DND-41 (cell line): ENCODE measurements at regions not wholly inside any gene's neighbourhood (a gene's known extent, or its start where the extent isn't known, plus 50 kb on each side); places are given as distances from the start of the nearest gene placed in this dataset.

ENCODE experiments used
- ATAC-seq: fragments of 200-7000 bp; cut with Tn5 transposase; 3 replicates; pipeline ENCODE4 v1.9.1; 2021; ENCODE audit warnings: low read depth; ENCODE audit not compliant: insufficient read depth
- DNase-seq: peaks from one replicate; pipeline ENCODE4 v3.0.0-alpha.2; 2020
- H2AFZ ChIP-seq: 2 replicates; pipeline ENCODE4 v1.6.0; 2012; ENCODE audit warnings: low read depth, low read length
- H3K27ac ChIP-seq: 2 replicates; pipeline ENCODE4 v1.5.1; 2012; ENCODE audit warnings: low read length, inconsistent platforms
- H3K27me3 ChIP-seq: fragments of 200-600 bp; sonication (generic); 2 replicates; pipeline ENCODE4 v1.6.0; 2012; ENCODE audit warnings: low read length, mild to moderate bottlenecking, inconsistent platforms; ENCODE audit not compliant: insufficient read depth, poor library complexity
- H3K36me3 ChIP-seq: 2 replicates; pipeline ENCODE4 v1.5.1; 2012; ENCODE audit warnings: low read length, inconsistent platforms; ENCODE audit not compliant: insufficient read depth
- H3K4me1 ChIP-seq: 2 replicates; pipeline ENCODE4 v1.5.1; 2012; ENCODE audit warnings: mild to moderate bottlenecking, low read length; ENCODE audit not compliant: insufficient read depth
- H3K4me2 ChIP-seq: 2 replicates; pipeline ENCODE4 v1.6.0; 2012; ENCODE audit warnings: mild to moderate bottlenecking, moderate library complexity, low read length, inconsistent platforms; ENCODE audit not compliant: insufficient read depth
- H3K4me3 ChIP-seq, 2 experiments: fragments of 200-600 bp in 1 of 2; shearing (Covaris generic) in 1 of 2; 2 replicates each; pipeline ENCODE4 v1.5.1; 2012 to 2016; ENCODE audit warnings: inconsistent platforms in 2 of 2, low read length in 2 of 2, mild to moderate bottlenecking in 2 of 2, low read depth in 1 of 2, moderate library complexity in 1 of 2
- H3K79me2 ChIP-seq: 2 replicates; pipeline ENCODE4 v1.6.0; 2012; ENCODE audit warnings: low read length, inconsistent platforms; ENCODE audit not compliant: insufficient read depth
- H3K9ac ChIP-seq: 2 replicates; pipeline ENCODE4 v1.6.0; 2012; ENCODE audit warnings: low read depth, mild to moderate bottlenecking, inconsistent platforms, low read length, moderate library complexity
- H3K9me3 ChIP-seq: 2 replicates; pipeline ENCODE4 v1.5.1; 2012; ENCODE audit warnings: low read length, moderate library complexity, mild to moderate bottlenecking, inconsistent platforms; ENCODE audit not compliant: insufficient read depth, severe bottlenecking
- H4K20me1 ChIP-seq: 2 replicates; pipeline ENCODE4 v1.6.0; 2012; ENCODE audit warnings: low read length; ENCODE audit not compliant: insufficient read depth
- EZH2 ChIP-seq: IDR thresholded peaks from 3 replicates; pipeline ENCODE4 v1.6.1; 2012; ENCODE audit warnings: borderline replicate concordance, low read depth, mild to moderate bottlenecking, moderate library complexity, low read length, inconsistent platforms; ENCODE audit not compliant: severe bottlenecking
- TF ChIP-seq, protein P1 (sequence below): IDR thresholded peaks from 2 replicates; pipeline ENCODE4 v1.5.1; 2012; ENCODE audit warnings: borderline replicate concordance, low read length, moderate library complexity, mild to moderate bottlenecking; ENCODE audit not compliant: poor library complexity, severe bottlenecking; ENCODE audit errors: extremely low read depth

DNA sequence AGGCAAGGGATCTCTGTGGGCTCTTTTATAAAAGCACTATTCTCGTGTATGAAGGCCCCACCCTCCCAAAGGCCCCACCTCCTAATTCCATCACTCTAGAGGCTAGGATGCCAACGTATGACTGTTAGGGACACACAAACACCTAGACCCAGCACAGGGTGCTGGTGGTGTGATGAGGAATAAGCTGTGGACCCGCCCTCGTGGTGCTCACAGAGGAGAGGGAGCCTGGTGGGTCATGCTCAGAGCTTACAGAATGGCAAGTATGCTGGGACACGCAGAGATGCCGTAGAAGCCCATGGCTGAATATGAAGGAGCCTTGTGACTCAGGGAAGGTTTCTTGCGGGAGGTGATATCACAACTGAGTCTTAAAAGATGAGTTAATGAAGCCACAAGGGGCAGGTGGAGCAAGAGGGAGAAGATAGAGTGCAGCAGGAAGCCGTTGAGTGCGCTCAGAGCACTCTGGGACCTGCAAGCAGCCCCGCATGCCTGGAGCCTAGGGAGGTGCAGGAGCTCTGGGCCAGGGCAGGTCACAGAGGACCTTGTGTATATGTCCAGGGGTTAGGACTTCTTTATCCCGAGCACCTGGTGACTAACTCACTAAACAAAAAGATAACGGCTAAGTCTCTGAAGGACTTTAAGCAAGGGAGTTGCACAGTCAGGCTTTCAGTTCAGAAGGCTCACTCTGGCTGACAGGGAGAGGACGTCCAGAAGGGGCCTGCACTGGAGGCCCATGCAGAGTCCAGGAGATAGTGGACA lies 160.9 kb downstream of the TRIM29 start:
- Histone ChIP-seq H3K4me3 (no peak overlapping the region), H3K27me3 (peaks cover 6% of the 10 kb centered on the region), H4K20me1 (peaks cover 4% of the 10 kb centered on the region; the same call in 1 of the 2 replicates), H3K4me1 (no peaks in the 10 kb centered on the region), H3K9ac (no peak overlapping the region), H3K79me2 (no peaks in the 10 kb centered on the region), H3K27ac (no peak overlapping the region), H3K4me2 (no peak overlapping the region), H3K36me3 (no peaks in the 10 kb centered on the region), H2AFZ (no peak overlapping the region), H3K9me3 (no peaks in the 10 kb centered on the region)
- ATAC-seq, result no peak
- TF ChIP-seq, protein P1, sequence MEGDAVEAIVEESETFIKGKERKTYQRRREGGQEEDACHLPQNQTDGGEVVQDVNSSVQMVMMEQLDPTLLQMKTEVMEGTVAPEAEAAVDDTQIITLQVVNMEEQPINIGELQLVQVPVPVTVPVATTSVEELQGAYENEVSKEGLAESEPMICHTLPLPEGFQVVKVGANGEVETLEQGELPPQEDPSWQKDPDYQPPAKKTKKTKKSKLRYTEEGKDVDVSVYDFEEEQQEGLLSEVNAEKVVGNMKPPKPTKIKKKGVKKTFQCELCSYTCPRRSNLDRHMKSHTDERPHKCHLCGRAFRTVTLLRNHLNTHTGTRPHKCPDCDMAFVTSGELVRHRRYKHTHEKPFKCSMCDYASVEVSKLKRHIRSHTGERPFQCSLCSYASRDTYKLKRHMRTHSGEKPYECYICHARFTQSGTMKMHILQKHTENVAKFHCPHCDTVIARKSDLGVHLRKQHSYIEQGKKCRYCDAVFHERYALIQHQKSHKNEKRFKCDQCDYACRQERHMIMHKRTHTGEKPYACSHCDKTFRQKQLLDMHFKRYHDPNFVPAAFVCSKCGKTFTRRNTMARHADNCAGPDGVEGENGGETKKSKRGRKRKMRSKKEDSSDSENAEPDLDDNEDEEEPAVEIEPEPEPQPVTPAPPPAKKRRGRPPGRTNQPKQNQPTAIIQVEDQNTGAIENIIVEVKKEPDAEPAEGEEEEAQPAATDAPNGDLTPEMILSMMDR, result no peak
- TF ChIP-seq EZH2, result no peak
- DNase-seq, result no peak

DNA sequence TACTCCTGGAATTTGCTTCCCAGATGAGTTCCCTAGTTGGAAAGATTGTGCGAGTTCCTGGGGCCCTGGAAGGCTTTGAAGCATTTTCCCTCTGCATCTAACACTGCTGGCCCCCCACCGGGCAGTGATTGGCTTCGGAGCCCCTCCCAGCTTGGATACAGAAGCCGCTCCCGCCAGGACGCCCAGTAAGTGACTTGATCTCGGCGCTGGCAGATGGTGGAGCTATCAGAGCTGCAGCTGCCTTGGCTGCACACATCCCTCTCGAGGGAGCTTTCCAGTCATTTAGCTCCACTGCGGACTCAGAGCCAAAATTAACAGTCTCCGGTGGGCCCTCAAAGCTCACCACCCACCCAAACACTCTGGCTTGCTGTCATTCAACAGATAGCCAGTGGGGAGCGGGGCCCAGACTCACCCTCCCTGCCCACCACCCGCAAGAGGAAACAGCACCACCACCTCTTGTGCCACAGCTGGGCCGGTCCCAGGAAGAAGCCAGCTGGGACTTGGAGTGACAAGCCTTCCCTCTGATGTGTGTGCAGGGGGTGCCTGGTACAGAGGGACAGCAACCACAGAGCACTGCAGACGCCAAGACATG lies 162.3 kb downstream of the TRIM29 start:
- no peak for ATAC-seq
- H3K27me3 ChIP-seq, result peaks cover 6% of the 10 kb centered on the region
- no peak for DNase-seq
- peaks cover 4% of the 10 kb centered on the region; the same call in 1 of the 2 replicates for H4K20me1 ChIP-seq
- H2AFZ ChIP-seq, result no peak overlapping the region
- no peaks in the 10 kb centered on the region for H3K9me3 ChIP-seq
- H3K79me2 ChIP-seq, result no peaks in the 10 kb centered on the region
- TF ChIP-seq, protein P1, result no peak
- no peak for TF ChIP-seq EZH2
- no peak overlapping the region for H3K27ac ChIP-seq
- no peaks in the 10 kb centered on the region for H3K36me3 ChIP-seq
- H3K9ac ChIP-seq, result no peak overlapping the region
- no peak overlapping the region for H3K4me3 ChIP-seq
- H3K4me2 ChIP-seq, result no peak overlapping the region
- H3K4me1 ChIP-seq, result no peaks in the 10 kb centered on the region

DNA sequence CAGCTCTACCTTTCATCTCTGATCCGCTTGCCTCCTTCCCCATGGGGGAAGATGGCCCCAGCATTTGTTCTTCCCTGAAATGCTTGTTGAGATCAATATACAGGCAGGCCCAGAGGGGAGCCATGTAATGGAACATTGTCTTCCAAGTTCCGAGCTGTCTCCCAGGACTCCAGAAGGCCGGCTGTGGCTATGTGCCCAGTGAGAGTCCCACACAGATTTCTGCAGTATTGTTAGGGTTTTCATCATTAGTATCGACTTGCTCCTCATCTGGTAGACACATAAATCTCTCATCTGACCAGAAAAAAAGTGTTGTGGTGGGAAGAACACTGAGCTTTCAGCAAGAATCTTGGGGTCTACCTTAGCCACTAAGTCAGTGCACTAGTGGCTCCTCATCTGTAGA lies 163.4 kb downstream of the TRIM29 start:
- no peaks in the 10 kb centered on the region for H3K4me1 ChIP-seq
- peaks cover 5% of the 10 kb centered on the region for H3K27me3 ChIP-seq
- H3K9me3 ChIP-seq, result no peaks in the 10 kb centered on the region
- ATAC-seq (no peak), DNase-seq (no peak)
- peaks cover 4% of the 10 kb centered on the region; the same call in 1 of the 2 replicates for H4K20me1 ChIP-seq
- H3K79me2 ChIP-seq, result no peaks in the 10 kb centered on the region
- TF ChIP-seq EZH2, result no peak
- H3K4me2 ChIP-seq, result no peak overlapping the region
- H3K36me3 ChIP-seq, result no peaks in the 10 kb centered on the region
- H3K27ac ChIP-seq, result no peak overlapping the region
- no peak overlapping the region for H2AFZ ChIP-seq
- H3K9ac ChIP-seq, result no peak overlapping the region
- no peak overlapping the region for H3K4me3 ChIP-seq

DNA sequence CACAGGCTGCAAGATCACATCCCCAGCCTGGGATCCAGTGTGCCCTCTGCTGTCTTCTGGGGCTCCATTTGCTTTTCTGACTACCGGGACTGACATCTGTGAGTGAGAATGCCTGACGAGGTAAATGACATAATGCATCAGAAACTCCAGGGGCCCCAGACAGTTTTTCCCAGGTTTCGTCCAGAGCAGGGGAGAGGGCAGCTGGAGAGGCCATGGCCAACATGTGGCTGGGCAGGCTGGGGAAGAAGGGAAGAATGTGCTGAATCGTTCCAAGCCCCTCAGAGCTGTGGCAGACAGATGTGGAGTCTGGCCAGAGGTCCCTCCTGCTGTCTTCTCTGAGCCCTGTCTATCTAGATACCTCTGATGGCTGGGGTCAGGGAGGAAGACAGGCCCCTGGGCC lies 163.9 kb downstream of the TRIM29 start:
- Histone ChIP-seq H3K9ac (no peak overlapping the region), H3K4me3 (no peak overlapping the region)

More for the DNA sequence above, 163.9 kb downstream of the TRIM29 start:
- Histone ChIP-seq H3K36me3 (no peaks in the 10 kb centered on the region), H3K4me2 (no peak overlapping the region), H3K79me2 (no peaks in the 10 kb centered on the region), H2AFZ (no peak overlapping the region), H3K9me3 (no peaks in the 10 kb centered on the region), H3K27me3 (peaks cover 1% of the 10 kb centered on the region), H3K27ac (no peak overlapping the region), H4K20me1 (peaks cover 4% of the 10 kb centered on the region; the same call in 1 of the 2 replicates), H3K4me1 (no peaks in the 10 kb centered on the region)
- ATAC-seq, result no peak
- TF ChIP-seq EZH2, result no peak
- TF ChIP-seq, protein P1, result no peak
- DNase-seq, result no peak
